MM.1S (cell line): ENCODE measurements at regions not wholly inside any gene's neighbourhood (a gene's known extent, or its start where the extent isn't known, plus 50 kb on each side); places are given as distances from the start of the nearest gene placed in this dataset.

ENCODE experiments used
- EZH2 ChIP-seq: fragments of 300-600 bp; sonication (generic); optimal IDR thresholded peaks from 2 replicates; pipeline ENCODE3; 2017; ENCODE audit warnings: low read depth, mild to moderate bottlenecking, antibody characterized with exemption, low read length, mixed read lengths
- EZH2phosphoT487 ChIP-seq: fragments of 300-600 bp; sonication (generic); IDR thresholded peaks from 2 replicates; pipeline ENCODE4 v1.6.1; 2018; ENCODE audit warnings: antibody characterized with exemption, low read length
- TF ChIP-seq, protein P1 (sequence below): fragments of 300-600 bp; sonication (generic); IDR thresholded peaks from 2 replicates; pipeline ENCODE4 v1.5.1; 2016; ENCODE audit warnings: antibody characterized with exemption, low read length, mixed read lengths

GRCh38 chr7:19248115-19248514, 102.9 kb upstream of the FERD3L start:
- TF ChIP-seq, protein P1, sequence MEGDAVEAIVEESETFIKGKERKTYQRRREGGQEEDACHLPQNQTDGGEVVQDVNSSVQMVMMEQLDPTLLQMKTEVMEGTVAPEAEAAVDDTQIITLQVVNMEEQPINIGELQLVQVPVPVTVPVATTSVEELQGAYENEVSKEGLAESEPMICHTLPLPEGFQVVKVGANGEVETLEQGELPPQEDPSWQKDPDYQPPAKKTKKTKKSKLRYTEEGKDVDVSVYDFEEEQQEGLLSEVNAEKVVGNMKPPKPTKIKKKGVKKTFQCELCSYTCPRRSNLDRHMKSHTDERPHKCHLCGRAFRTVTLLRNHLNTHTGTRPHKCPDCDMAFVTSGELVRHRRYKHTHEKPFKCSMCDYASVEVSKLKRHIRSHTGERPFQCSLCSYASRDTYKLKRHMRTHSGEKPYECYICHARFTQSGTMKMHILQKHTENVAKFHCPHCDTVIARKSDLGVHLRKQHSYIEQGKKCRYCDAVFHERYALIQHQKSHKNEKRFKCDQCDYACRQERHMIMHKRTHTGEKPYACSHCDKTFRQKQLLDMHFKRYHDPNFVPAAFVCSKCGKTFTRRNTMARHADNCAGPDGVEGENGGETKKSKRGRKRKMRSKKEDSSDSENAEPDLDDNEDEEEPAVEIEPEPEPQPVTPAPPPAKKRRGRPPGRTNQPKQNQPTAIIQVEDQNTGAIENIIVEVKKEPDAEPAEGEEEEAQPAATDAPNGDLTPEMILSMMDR: no peak
- TF ChIP-seq EZH2: no peak
- TF ChIP-seq EZH2phosphoT487: no peak
